Retinal pigment epithelial cell (primary cell): ENCODE measurements at regions not wholly inside any gene's neighbourhood (a gene's known extent, or its start where the extent isn't known, plus 50 kb on each side); places are given as distances from the start of the nearest gene placed in this dataset.

Source experiments
- DNase-seq: peaks from one replicate; pipeline ENCODE4 v3.0.0-alpha.2; 2010; ENCODE audit warnings: low read depth
- H3K4me3 ChIP-seq: 2 replicates; pipeline ENCODE4 v1.5.1; 2011; ENCODE audit warnings: mild to moderate bottlenecking, low read length, control low read depth, moderate library complexity
- TF ChIP-seq, protein P1 (sequence below): conservative IDR thresholded peaks from 2 replicates; pipeline ENCODE4 v1.5.1; 2011; ENCODE audit warnings: low read depth, low read length, control low read depth, inconsistent platforms

DNA sequence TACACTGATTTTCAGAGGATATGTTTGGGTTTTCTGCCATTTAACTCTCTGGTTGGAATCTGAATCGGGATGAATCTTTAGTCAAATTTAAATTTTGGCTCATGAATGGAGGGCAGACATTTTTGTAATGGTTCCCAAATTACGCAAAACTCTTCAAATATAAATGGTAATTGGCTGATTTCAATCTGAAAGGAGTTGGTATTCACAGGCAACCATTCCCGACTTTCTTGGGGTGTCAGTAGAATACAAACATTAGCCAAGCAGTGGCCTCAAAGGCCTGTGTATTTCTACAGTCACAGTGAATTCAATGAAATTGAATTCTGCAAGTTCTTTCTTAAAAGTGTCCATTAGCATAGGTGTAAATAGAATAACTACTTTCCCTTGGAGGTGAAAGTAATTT lies 668.8 kb upstream of the PRKX start:
- H3K4me3 ChIP-seq: no peak overlapping the region
- TF ChIP-seq, protein P1, sequence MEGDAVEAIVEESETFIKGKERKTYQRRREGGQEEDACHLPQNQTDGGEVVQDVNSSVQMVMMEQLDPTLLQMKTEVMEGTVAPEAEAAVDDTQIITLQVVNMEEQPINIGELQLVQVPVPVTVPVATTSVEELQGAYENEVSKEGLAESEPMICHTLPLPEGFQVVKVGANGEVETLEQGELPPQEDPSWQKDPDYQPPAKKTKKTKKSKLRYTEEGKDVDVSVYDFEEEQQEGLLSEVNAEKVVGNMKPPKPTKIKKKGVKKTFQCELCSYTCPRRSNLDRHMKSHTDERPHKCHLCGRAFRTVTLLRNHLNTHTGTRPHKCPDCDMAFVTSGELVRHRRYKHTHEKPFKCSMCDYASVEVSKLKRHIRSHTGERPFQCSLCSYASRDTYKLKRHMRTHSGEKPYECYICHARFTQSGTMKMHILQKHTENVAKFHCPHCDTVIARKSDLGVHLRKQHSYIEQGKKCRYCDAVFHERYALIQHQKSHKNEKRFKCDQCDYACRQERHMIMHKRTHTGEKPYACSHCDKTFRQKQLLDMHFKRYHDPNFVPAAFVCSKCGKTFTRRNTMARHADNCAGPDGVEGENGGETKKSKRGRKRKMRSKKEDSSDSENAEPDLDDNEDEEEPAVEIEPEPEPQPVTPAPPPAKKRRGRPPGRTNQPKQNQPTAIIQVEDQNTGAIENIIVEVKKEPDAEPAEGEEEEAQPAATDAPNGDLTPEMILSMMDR: no peak
- DNase-seq: no peak

DNA sequence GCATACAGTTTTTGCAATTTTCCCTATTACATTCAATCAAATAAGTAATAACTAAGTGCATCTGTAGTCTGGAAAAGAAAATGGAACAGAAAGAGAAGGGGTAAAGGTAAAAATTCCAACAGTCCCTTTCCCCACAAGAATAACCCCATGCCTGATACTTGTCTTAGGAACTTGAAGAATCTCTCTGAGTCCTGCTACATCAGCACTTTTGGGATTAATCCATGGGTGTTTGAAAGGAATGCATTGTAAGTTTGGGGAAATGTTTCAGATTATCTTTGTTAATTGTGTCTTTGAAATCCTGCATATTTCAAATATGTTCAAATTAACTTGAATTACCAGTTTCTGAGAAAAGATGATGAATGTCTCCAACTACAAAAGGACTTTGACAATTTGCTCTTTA lies 667.3 kb upstream of the PRKX start:
- TF ChIP-seq, protein P1: no peak
- no peak overlapping the region for H3K4me3 ChIP-seq

DNA sequence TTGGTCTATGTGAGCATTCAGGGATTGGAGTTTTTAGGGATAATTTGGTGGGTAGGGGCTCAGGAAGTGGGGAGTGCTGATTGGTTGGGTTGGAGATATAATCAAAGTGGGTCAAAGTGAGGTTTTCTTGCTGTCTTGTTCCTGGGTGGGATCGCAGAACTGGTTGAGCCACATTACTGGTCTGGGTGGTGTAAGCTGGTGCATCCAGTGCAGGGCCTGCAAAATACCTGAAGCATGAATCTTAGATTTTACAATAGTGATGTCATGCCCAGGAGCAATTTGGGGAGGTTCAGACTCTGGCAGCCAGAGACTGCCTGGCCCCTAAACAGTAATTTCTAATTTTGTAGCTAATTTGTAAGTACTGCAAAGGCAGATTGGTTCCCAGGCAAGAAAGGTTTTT lies 665.6 kb upstream of the PRKX start:
- no peak for DNase-seq
- no peak overlapping the region for H3K4me3 ChIP-seq
- TF ChIP-seq, protein P1: no peak

More for the DNA sequence above, 667.3 kb upstream of the PRKX start:
- DNase-seq: no peak

DNA sequence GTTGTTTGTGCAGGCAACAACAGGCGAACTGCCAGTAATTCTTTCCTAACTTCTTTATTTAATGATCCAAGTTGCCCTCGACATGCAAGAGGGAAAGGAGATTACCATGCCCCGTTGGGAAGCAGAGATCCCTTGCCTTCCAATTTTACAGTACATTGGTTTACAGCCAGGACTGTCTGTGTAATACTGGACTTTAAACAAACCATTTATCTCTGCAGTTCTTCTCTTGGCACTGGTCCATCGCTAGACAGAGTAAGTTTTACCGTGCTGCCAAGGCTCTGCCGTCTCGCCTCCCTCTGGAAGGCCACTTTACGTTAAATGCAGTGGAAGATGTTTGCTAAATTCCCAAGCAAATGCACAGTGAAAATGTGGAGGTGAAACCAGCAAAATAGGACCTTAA lies 660.3 kb upstream of the PRKX start:
- TF ChIP-seq, protein P1: no peak
- no peak overlapping the region for H3K4me3 ChIP-seq
- no peak for DNase-seq

DNA sequence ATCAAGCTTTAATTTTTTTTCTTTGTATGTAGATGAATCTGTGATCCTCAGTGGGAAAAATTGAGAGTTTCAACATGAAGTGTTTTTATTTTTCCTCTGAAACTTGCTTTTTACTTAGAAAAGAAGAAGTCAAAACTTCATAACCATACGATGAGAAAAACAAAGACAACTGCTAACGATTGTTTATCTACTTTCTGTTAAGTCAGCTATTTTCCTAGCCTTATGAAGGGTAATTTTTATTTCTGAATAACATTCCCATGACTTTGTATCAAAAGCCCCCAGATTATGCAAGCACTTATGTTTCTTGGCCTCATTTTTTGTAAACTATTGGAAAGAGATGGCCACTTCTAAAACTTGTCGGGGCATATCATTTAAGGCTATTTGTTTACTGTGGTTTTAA lies 645.1 kb upstream of the PRKX start:
- DNase-seq: no peak

DNA sequence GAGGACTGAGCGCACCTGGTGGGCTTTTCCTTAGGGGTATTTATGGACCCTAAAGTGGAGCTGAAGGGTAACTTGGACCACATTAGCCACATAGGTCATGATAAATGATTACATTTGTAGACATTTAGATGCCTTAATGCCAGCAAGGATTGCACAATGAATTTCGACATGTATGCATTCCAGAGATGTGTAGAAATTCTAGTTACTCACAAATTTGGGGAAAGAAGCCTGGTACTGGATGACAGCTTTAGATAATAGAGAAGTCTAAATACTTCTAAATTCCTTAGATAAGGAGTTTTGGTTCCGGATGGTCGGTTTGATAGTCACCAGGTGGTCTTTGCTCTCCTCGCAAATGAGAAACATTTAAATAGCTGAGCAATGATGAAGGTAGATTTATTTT lies 609.5 kb upstream of the PRKX start:
- TF ChIP-seq, protein P1: no peak

More for the DNA sequence above, 645.1 kb upstream of the PRKX start:
- TF ChIP-seq, protein P1: no peak
- no peak overlapping the region for H3K4me3 ChIP-seq

DNA sequence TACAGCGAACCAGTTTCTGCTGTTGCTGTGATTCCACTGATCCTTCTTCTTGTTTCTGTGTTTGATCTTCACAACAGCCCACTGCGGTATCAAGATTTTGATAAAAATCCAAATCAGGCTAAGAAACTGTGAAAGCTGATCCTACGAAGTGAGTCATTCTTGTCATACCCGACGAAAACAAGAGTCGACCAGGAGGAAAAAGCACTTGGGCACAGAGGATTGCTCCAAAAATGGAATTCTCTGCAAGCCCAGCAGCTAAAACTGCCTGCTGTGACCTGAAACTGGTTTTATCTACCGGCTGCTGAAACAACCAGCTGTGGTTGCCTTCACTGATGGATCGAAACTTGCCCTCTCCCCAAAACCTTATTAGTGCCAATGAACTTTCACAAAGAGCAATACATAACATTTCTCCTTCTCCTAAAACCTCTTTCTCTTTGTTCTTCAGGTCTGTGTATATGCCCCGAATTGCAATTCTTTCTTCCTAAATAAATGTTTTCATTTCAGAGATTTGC lies 607.0 kb upstream of the PRKX start:
- H3K4me3 ChIP-seq: no peak overlapping the region
- TF ChIP-seq, protein P1: no peak

More for the DNA sequence above, 609.5 kb upstream of the PRKX start:
- DNase-seq: no peak
- no peak overlapping the region for H3K4me3 ChIP-seq

More for the DNA sequence above, 607.0 kb upstream of the PRKX start:
- no peak for DNase-seq
